ENCODE measurements at regions not wholly inside any gene's neighbourhood (a gene's known extent, or its start where the extent isn't known, plus 50 kb on each side); places are given as distances from the start of the nearest gene placed in this dataset.

DNA sequence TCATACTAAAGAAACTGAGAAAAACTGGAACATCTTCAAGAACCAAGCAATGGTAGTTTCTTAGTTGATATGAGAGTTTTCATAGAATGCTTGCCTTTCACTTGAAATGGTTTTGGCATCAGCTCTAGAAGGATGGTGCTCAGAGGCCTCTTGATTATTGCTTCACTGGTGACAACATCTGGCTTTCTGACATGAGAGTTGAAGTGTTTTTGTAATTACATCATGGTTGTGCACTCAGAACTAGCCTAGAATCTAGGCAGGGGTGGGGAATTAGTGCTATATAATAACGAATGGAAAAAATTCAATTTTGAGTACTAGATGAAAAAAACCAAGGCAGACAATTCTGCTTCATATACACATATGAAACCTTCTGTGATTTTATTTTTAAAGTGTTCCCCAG, 172.8 kb upstream of the LMNTD1 start:
- Histone ChIP-seq H2AFZ (ENCODE audit: control insufficient read depth, low read length) (no peak overlapping the region), H3K27ac (ENCODE audit: control insufficient read depth, insufficient read depth, low read length) (no peak overlapping the region), H3K9me1 (ENCODE audit: control insufficient read depth, extremely low read depth, insufficient read depth, low read length) (no peaks in the 10 kb centered on the region), H3K4me3 (ENCODE audit: control insufficient read depth in 2 of 3, extremely low read depth in 1 of 3, insufficient read depth in 2 of 3, low read depth in 1 of 3, low read length in 3 of 3) (no peak overlapping the region), H3K4me2 (ENCODE audit: control insufficient read depth, extremely low read depth, insufficient read depth, low read depth, low read length) (no peak overlapping the region), H4K20me1 (ENCODE audit: control insufficient read depth, extremely low read depth, insufficient read depth, low read length) (no peaks in the 10 kb centered on the region), H3K36me3 (ENCODE audit: control insufficient read depth in 2 of 2, extremely low read depth in 1 of 2, insufficient read depth in 2 of 2, low read length in 2 of 2) (no peaks in the 10 kb centered on the region), H3K9ac (ENCODE audit: control insufficient read depth, extremely low read depth, insufficient read depth, low read length) (no peak overlapping the region), H3K4me1 (ENCODE audit: control insufficient read depth, extremely low read depth, insufficient read depth, low read length) (no peaks in the 10 kb centered on the region), H3K79me2 (ENCODE audit: control insufficient read depth, insufficient read depth, low read length) (no peaks in the 10 kb centered on the region), H3K9me3 (ENCODE audit: control insufficient read depth, low read depth, low read length) (no peaks in the 10 kb centered on the region), H3K27me3 (ENCODE audit: control insufficient read depth, extremely low read depth, insufficient read depth, low read length) (no peaks in the 10 kb centered on the region)
- no peak for FAIRE-seq
- no peak for TF ChIP-seq EZH2 (IDR thresholded peaks at IDR 0.05; ENCODE audit: low read length)
- TF ChIP-seq, protein P1, sequence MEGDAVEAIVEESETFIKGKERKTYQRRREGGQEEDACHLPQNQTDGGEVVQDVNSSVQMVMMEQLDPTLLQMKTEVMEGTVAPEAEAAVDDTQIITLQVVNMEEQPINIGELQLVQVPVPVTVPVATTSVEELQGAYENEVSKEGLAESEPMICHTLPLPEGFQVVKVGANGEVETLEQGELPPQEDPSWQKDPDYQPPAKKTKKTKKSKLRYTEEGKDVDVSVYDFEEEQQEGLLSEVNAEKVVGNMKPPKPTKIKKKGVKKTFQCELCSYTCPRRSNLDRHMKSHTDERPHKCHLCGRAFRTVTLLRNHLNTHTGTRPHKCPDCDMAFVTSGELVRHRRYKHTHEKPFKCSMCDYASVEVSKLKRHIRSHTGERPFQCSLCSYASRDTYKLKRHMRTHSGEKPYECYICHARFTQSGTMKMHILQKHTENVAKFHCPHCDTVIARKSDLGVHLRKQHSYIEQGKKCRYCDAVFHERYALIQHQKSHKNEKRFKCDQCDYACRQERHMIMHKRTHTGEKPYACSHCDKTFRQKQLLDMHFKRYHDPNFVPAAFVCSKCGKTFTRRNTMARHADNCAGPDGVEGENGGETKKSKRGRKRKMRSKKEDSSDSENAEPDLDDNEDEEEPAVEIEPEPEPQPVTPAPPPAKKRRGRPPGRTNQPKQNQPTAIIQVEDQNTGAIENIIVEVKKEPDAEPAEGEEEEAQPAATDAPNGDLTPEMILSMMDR (optimal IDR thresholded peaks at IDR 0.05 in 1 of 3, IDR thresholded peaks at IDR 0.05 in 1 of 3, conservative IDR thresholded peaks at IDR 0.05 in 1 of 3; ENCODE audit: extremely low read depth in 1 of 3, insufficient read depth in 2 of 3, low read length in 3 of 3) = no peak
- dilution Hi-C loops (cut with MboI; ENCODE audit: extremely low pct_ligation_motif_present, low sequenced_read_pairs) = no loop called here
- DNase-seq (ENCODE audit: low read depth, low spot score) = no peak

DNA sequence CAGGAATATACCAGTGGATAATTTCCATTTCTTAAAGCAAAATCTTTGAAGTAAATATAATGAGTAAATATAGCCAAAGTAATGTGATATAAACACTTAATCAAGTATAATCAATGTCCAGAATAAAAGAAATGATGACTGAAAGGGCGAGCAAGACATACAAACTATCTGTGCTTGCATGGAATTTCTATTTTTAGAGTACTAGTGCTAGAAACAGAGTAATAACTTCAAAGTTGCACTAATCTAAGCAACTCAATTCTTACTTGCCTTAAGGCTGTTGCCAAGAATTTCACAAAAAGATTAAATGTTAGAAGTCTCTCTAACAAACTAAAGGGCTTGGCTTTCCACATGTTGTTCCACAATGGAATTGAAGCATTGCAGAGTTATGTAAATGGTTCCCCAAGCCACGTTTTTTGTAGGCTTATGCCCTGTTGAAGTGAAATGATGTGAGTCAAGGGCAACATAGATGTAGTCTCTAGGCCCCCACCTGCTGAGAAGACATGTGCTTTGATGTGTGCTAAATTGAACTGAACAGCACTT, 175.0 kb upstream of the LMNTD1 start:
- Histone ChIP-seq H3K9ac (ENCODE audit: control insufficient read depth, extremely low read depth, insufficient read depth, low read length) (no peak overlapping the region), H3K4me2 (ENCODE audit: control insufficient read depth, extremely low read depth, insufficient read depth, low read depth, low read length) (no peak overlapping the region), H3K4me3 (ENCODE audit: control insufficient read depth in 2 of 3, extremely low read depth in 1 of 3, insufficient read depth in 2 of 3, low read depth in 1 of 3, low read length in 3 of 3) (no peak overlapping the region), H4K20me1 (ENCODE audit: control insufficient read depth, extremely low read depth, insufficient read depth, low read length) (no peaks in the 10 kb centered on the region), H3K36me3 (ENCODE audit: control insufficient read depth in 2 of 2, extremely low read depth in 1 of 2, insufficient read depth in 2 of 2, low read length in 2 of 2) (no peaks in the 10 kb centered on the region), H3K27me3 (ENCODE audit: control insufficient read depth, extremely low read depth, insufficient read depth, low read length) (no peaks in the 10 kb centered on the region), H3K79me2 (ENCODE audit: control insufficient read depth, insufficient read depth, low read length) (no peaks in the 10 kb centered on the region), H3K27ac (ENCODE audit: control insufficient read depth, insufficient read depth, low read length) (no peak overlapping the region), H3K9me1 (ENCODE audit: control insufficient read depth, extremely low read depth, insufficient read depth, low read length) (no peaks in the 10 kb centered on the region), H3K9me3 (ENCODE audit: control insufficient read depth, low read depth, low read length) (no peaks in the 10 kb centered on the region), H3K4me1 (ENCODE audit: control insufficient read depth, extremely low read depth, insufficient read depth, low read length) (no peaks in the 10 kb centered on the region), H2AFZ (ENCODE audit: control insufficient read depth, low read length) (no peak overlapping the region)
- TF ChIP-seq, protein P1 (optimal IDR thresholded peaks at IDR 0.05 in 1 of 3, IDR thresholded peaks at IDR 0.05 in 1 of 3, conservative IDR thresholded peaks at IDR 0.05 in 1 of 3; ENCODE audit: extremely low read depth in 1 of 3, insufficient read depth in 2 of 3, low read length in 3 of 3) = no peak
- no peak for TF ChIP-seq EZH2 (IDR thresholded peaks at IDR 0.05; ENCODE audit: low read length)
- no peak for FAIRE-seq
- no peak for DNase-seq (ENCODE audit: low read depth, low spot score)
- dilution Hi-C loops (cut with MboI; ENCODE audit: extremely low pct_ligation_motif_present, low sequenced_read_pairs) = no loop called here
